ENCODE measurements at regions not wholly inside any gene's neighbourhood (a gene's known extent, or its start where the extent isn't known, plus 50 kb on each side); places are given as distances from the start of the nearest gene placed in this dataset.

DNA sequence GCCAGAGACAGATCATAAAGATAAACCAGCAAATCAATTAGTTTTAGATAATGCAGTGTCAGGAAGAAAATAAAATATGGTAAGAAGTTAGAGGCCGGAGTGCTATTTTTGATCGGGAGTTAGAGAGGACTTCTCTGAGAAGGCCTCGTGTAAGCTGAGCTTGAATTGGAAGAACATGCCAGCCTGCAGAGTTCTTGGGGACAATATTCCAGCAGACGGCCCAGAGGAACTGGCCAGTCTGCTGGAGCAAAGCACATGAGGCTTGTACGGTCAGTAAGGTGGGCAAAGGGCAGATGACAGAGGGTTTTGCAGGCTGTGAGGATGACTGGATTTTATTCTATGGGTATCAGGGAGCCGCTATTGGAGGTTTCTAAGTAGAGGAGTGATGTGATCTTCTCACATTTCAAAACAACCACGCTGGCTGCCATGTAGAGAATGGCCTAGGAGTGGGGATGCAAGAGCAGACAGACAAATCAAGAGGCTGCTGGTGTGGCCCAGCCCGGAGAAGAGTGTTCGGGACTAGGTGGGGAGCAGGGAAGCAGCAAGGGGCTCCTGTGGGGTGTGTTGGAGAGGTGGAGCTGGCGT, 84.0 kb downstream of the HES1 start:
- no peak for DNase-seq

DNA sequence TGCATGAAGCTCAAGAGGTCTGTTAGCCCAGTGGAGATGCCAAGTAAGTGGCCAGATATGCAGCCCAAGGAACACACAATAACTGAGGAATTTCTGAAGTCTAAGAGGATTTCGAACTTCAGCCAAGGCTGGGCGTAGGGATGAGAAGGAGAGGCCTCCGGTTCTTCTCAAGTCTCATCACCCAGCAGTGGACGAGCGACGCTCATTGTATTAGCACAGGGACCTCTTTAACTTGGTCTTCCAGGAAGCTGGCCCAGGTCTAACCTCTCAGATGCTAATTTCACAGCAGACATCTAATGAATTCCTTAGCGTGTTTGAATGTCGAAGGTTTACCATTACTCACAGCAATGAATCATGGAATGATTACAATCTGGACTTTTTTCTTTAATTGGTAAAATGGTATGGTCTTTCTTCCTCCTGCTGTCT, 85.0 kb downstream of the HES1 start:
- DNase-seq: no peak

DNA sequence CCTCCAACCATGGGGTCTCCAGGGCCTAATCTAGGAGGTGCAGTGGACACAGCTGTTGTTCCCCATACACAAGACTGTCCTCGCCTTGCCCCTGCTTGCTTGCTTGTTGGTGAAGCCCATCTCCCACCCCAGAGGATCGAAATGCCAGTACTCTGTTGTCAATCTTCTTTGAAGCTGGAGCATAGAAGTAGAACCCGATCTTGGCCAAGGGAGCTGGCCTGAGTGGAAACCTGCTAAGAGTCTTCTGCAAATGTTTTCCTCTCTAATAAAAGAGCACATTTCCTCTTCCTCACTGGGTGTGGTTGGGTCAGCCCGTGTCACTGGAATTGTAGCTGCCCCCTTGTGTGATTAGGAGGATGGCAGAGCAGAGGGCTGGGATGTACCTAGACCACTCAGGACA, 85.4 kb downstream of the HES1 start:
- DNase-seq: no peak

DNA sequence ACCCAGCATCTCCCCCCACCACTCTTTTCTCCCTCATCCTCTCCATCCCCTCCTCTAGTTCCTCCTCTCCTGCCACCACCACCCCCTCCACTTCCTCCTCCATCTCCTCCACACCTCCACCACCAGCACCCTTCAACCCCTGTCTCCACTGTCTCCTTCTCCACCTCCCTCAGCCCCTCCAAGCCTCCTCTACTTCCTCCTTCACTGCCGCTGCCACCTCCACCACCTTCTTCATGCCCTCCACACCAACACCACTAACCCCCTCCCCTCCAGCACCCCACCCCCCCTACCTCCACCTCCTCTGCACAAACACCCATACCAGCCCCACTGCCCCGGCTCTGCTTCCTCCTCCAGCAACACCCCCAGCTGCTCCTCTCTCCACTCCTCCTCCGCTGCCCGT, 88.0 kb downstream of the HES1 start:
- DNase-seq: no peak

DNA sequence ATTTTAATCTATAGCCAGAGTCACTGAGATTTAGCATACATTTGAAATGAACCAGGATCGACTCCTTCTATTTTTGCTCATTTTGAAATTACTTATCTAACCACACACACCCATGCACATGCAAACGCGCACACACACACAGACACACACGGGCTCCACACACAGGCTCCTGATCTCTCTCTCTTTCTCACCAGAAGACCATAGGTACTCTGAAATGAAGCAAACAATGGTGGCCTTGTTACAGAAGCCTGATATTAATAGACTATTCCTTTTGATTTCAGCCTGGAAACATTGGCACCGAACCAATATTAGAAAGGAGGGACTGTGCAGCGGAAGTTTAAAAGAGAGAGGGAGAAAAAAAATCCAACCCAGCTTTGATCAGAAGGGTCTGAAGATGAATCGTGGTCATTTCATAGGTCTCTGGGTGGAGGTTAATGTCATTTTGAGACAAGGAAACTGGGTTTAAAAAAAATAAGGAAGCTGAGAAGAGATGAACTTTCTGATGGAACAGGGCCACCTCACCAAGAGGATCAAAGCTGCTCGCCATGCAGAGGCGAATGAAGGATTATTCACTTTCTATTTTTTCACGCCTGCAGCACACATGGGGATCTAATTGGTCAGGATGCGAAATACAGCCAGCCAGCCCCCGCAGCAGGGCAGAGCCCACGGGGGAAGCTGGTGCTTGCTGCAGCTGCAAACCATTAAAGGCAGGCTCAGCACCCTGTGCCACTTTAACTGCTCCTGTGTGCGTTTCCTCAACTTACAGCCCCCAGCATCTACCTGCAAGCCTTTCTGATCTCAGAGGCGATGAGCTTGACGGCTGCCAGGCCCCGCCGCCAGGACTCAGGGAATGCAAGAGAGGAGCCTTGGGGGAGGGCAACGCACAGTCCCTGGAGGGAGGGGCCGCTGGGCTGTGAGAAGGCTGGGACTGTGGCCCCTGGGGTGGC, 88.8 kb downstream of the HES1 start:
- DNase-seq: no peak

DNA sequence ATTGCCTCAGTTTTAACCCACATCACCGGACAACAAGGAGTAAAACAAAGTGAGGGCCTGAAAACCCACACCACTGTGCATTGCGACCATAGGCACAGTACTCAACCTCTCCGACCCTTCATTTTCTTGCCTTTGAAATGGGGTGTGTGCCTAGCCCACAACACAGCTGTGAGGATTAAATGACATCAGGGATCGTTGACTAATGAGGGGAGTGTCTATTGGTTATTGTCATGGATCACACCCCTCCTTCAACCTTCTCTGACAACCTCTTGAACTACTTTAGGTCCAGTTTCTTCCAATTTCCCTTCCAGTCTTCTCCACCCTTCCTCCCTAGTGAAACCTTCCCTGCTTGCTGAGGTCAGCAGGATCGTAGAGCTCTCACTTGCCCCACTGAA, 89.5 kb downstream of the HES1 start:
- DNase-seq: no peak

DNA sequence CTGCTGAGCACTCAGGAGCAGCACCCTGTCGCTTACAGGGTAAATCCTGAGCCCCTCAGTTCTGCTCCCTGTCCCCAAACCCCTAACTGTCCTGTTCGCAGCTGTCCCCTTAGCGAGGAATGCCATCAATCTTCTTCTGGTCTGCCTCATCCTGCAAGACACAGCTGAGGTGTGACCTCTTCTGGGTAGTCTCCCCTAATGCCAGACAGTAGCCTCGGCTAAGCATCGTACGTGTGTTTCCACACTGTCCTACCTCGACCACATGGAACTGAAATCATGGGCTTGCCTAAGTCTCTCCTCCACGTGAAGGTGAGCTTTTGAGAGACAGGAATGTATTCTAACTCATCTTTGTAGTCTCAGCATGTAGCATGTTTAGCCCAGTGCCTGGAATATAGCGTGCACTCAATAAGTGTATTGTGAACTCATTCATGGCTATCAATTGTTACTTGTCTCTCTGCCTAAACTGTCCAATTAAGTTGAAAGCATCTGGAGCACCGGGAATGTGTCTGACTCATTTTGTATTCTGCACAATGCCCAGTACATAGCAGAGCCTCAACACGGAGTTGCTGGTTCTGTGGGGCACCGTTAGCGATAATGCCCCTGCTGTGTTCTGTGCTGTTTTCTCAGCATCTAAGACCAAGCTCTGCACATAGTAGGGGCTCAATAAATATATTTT, 90.2 kb downstream of the HES1 start:
- no peak for DNase-seq

DNA sequence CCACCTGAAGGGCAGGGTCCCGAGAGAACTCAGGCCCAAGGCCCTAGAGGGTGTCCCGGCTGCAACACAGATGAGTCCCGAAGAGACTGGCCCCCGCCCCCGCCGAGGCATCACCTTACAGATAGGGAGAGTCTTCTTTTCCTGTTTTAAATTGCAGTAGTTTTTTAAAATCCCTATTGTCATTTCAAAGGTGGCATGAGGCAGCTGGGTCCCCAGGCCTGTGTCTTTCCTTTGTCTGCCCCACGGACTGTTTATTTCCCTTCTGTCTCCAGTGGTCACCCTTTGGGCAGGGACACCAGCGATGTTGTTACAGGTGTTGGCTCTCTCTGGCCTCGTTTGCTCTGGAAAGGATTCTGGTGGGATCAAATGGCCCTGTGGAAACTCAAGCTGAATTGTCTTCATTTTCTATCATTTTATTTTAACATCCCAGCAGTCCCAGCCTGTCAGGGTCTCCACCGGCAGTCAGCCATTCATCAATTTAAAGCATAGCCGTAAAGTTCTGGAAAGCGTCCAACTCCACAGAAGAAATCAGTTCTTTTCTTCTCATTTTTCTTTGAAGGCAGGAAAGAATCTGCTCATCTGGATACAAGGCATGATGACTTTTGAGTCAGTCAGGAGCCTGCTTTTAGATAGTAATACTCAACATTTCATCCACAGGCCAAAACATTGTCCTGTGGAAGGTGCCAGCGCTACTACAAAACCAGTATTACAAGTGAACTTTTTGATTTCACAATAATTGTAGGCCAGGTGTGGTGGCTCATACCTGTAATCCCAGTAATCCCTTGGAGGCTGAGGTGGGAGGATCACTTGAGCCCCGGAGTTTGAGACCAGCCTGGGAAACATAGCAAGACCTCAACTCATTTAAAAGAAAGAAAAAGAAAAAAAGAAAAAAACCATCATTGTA, 96.2 kb downstream of the HES1 start:
- DNase-seq: no peak

DNA sequence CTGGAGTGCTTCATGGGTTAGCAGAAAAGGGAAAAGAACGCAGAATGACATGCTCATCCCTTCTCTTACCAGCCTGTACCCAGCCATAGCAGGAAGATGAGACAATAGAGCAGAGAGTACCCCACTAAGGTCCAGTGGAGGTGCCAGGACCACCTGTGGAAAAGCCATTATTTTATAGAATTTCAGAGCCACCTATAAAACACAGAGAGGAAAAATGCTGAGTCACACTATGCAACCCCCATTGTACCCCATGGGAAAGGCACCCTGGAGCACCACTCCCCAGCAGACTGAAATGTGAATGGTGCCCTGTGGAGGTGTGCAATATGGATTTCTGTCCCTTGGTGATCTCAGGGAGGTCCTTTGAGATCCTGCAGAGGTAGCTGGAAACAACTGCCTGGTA, 97.2 kb downstream of the HES1 start:
- no peak for DNase-seq

DNA sequence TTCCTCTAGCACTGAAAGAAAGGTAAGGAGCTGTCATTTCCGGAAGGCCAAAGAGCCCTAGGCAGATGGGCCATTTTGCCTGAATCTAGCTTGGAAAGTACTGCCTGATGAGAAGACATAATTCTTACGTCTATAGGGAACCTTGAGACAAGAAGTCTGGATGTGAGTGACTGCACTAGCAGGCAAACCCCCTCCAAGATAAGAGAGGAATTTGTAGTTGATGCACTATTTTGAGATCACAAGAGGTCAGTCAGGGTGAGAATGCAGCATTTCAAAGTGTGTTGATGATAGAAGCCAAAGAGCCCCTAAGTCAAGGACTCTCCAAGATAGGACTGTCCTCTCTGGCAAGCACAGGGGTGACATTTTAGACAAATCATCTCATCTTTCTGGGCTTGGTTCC, 99.2 kb downstream of the HES1 start:
- no peak for DNase-seq

DNA sequence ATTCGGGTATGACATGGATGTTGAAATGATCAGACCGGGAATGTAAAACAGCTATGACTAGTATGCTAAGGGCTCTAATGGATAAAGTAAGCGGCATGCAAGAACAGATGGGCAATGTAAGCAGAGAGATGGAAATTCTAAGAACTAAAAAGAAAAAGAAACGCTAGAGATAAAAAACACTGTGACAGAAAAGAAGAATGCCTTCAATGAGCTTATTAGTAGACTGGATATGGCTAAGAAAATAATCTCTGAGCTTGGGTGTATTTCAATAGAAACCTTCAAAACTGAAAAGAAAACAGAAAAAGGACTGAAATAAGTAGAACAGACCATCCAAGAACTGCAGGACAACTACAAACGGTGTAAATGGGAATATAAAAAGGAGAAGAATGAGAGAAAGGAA, 101.2 kb downstream of the HES1 start:
- no peak for DNase-seq

DNA sequence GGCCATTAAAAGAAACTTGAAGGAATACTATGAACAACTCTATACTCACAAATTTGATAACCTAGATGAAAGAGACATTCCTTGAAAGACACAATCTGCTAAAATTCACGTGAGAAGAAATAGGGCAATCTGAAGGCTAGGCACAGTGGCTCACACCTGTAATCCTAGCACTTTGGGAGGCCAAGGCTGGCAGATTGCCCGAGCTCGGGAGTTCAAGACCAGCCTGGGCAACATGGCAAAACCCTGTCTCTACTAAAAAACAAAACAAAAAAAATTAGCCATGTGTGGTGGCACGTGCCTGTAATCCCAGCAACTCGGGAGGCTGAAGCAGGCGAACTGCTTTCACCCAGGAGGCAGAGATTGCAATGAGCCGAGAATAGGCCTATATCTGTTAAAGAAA, 104.8 kb downstream of the HES1 start:
- no peak for DNase-seq

DNA sequence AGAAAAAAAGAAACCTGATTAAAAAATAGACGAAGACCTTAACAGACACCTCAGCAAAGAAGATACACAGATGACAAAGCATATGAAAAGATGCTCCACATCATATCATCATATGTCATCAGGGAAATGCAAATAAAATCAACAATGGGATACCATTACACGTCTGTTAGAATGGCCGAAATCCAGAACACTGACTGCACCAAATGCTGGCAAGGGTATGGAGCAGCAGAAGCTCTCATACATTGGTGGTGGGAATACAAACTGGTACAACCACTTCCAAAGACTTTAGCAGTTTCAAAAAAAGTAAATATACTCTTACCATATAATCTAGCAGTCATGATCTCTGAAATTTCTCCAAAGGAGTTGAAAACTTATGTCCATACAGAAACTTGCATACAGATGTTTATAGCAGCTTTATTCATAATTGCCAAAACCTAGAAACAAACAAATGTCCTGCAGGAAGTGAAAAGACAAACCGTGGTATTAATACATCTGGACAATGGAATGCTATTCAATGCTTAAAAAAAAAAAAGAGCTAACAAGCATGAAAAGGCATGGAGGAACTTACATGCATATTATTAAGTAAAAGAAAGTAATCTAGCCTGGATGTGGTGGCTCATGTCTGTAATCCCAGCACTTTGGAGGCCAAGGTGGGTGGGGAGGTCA, 107.4 kb downstream of the HES1 start:
- DNase-seq: no peak

DNA sequence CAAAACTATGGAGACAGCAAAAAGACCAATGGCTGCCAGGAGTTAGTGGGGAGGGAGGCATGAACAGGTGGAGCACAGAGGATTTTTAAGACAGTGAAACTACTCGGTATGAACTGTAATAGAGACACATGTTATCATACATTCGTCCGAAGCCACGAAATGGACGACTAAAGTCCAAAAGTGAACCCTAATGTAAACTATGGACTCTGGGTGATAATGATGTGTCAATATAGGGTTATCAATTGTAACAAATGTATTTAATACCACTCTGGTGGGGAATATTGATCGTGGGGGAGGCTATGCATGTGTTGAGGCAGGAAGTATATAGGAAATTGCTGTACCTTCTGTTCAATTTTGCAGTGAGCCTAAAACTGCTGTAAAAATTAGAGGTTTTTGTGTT, 107.0 kb downstream of the CPN2 start:
- DNase-seq: no peak

DNA sequence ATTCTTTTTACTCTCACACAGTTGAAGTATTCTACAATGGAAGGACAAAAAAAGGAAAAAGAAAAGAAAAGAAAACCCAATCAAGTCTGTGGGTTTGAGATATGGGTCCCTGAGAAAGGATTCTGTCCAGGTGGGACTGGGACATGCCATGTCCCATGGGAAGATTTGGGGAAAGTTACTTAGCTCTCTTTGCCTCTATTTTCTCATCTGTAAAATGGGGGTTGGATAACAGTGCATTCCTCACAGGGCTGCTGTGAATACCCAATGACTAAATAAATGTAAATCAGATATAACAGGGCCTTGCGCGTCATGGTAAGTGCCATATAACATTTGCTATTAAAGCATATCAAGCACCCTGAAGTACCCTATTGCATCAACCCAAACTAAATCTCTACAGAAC, 105.7 kb downstream of the CPN2 start:
- DNase-seq: no peak

DNA sequence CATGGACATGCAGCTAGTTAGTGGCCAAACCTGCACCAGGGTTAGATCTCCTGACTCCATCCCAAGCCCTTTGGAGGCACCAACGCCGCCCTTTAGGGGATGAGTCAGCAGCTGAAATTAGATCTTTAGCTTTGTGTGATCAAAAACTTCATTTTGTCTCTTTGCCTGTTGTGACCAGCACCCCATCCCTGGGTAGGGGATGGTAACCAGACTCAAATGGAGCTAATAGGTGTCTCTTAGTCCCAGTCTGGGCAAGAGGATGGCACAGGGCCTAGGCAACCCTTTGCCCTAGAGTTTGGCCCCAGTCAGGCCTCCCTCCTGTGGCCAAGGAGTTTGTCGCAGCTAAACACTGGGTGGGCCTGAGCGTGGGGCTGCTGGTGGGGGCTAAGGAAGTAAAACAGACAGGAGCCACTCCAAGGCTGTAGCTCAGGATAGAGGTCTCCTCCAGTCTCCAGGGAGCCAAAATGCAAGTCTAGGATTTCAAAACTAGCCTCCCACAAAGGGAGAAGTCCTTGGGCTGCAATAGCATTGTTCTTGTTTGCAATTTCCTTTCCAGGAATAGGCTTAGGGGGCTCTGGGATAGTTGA, 105.1 kb downstream of the CPN2 start:
- no peak for DNase-seq

DNA sequence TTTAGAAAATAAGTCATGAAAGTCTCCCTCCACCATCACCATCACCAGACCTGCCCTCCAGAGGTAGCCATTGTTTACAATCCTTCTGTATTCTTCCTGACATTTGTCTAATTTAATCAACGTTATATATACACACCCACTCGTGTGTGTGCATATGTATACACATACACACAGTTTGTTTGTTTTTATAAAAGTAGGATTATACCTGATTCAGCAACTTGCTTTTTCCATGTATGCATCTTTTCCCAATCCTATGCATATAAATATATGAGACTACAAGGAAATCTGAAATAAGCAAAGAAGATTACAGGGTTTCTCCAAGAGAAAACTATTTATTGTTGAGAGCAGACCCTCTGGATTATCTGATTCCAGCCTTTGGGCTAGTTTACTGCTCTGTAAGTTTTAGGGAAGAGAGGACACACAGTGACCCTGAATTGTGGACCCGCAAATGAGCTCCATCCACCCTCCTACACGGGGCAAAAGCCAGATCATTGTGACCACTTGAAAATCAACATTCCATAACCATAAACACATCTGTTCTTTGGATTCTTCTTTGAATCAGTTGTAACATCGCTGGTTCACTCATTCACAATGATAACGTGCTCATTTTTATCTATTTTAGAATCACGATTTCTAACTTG, 104.3 kb downstream of the CPN2 start:
- DNase-seq: no peak

DNA sequence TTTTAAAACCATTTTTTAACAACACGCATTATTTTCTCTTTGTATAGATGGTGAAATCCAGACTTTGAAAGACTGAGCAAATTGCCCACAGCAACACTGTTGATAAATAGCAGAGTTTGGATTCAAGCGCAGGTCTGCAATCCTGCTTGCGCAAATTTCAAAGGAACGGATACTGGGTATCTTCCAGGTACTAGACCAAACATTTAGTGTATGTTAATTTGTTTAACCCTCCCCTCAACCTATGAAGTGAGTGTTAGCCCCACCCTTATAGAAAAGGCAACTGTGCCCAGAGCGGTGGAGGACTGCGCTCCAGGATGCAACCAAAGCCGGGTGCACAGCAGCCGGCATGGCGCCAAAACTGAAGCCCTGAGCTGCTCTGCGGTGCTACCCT, 103.8 kb downstream of the CPN2 start:
- DNase-seq: no peak

DNA sequence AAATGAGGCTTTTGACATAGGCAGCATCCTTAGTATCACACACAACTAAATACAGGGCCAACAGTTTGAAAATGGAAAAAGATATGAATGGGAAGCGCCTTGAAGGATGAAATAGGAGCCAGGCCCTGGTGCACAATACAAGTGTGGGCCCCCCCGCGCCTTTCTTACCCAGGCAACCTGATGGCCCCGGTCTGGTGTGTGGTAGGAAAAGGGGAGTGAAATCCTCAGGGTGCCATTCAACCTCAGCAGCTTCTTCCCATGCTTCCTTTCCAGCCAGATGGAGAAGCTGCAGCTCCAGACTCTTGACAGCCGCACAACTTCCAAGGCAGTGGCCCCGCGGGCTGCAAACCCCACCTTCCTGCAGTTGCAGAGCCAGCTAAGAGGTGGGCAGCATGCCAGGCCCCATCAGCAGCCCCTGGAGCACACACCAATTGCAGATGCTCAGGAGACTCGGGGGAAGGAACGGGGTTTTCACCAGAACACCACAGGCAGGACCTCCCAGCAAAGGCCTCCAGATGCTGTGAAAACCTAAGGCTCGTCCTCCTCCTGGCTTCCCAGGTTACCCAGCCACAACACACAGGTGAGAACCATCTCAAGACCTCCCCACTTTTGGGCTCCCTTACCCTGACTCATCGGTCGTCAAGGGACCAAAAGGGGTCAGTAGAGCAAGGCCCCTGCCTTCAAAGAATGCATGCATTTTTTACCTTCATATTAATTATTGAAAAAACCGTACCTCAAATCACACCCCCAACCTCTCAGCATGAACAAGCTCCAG, 101.6 kb downstream of the CPN2 start:
- DNase-seq: no peak

DNA sequence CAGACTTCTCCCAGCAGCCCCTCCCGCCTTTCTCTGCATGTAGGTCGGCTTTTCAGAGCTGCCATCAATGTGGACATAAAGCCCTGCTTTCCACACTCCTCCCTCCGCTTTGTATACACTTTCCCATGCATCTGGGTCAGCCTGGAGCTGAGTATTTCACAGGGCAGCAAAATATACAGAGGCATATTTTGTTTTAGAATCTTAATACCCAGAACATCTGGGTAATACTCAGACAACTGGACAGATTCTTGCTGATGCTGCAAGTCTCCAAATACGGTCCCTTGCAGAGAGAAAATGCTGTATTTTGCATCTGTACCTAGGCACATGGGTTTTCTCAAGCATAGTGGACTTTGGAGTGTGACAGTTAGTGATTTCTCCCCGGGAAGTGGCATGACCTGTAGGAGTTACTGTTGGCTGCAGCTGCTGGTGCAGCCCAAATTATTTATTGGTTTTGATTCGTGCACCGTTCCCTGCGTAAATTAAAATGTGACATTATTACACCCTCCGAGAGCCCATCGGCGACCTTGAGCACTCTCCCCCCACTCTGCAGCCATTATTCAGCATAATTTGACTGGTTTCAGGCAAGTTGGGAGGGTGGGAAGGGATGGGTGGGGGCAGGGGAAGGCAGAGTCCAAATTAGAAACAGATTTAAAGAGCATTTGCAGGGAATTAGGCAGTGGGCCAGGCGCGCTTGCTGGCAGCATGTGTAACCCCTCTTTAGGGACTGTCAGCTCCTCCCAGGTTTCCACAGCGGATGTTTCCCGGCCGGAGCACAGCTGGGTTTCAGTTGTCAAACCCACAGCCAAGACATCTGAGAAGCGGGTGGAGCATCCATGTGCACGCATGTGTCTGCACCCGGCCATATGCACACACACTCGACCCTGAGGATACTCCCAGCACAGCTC, 100.8 kb downstream of the CPN2 start:
- no peak for DNase-seq

Measured in KG1 (cell line).